ENCODE measurements at regions not wholly inside any gene's neighbourhood (a gene's known extent, or its start where the extent isn't known, plus 50 kb on each side); places are given as distances from the start of the nearest gene placed in this dataset.

- H3K36me3 Mint-ChIP-seq (ENCODE audit: low read depth, unreplicated experiment): no peaks in the 10 kb centered on the region
- no peaks in the 10 kb centered on the region for H3K9me3 Mint-ChIP-seq (ENCODE audit: unreplicated experiment)
- no peak overlapping the region for H3K27ac Mint-ChIP-seq (ENCODE audit: unreplicated experiment)
- no peak overlapping the region for H3K4me3 Mint-ChIP-seq (ENCODE audit: unreplicated experiment)
- H3K4me1 Mint-ChIP-seq (ENCODE audit: unreplicated experiment): no peaks in the 10 kb centered on the region
- no peaks in the 10 kb centered on the region for H3K27me3 Mint-ChIP-seq (ENCODE audit: unreplicated experiment)
- DNase-seq (ENCODE audit: low spot score): no peak
- TF ChIP-seq CTCF (IDR thresholded peaks at IDR 0.05; ENCODE audit: unreplicated experiment): no peak
These were observed 270.6 kb upstream of the PHF14 start for GRCh38 chr7:10703059-10703458.

- Mint-ChIP-seq H3K27me3 (ENCODE audit: unreplicated experiment) (no peaks in the 10 kb centered on the region), H3K27ac (ENCODE audit: unreplicated experiment) (no peak overlapping the region), H3K4me1 (ENCODE audit: unreplicated experiment) (no peaks in the 10 kb centered on the region), H3K36me3 (ENCODE audit: low read depth, unreplicated experiment) (no peaks in the 10 kb centered on the region), H3K4me3 (ENCODE audit: unreplicated experiment) (no peak overlapping the region), H3K9me3 (ENCODE audit: unreplicated experiment) (no peaks in the 10 kb centered on the region)
- TF ChIP-seq CTCF (IDR thresholded peaks at IDR 0.05; ENCODE audit: unreplicated experiment): no peak
- DNase-seq (ENCODE audit: low spot score): no peak
These were observed 269.7 kb upstream of the PHF14 start for GRCh38 chr7:10703981-10704380.

- no peak for DNase-seq (ENCODE audit: low spot score)
- Mint-ChIP-seq H3K9me3 (ENCODE audit: unreplicated experiment) (no peaks in the 10 kb centered on the region), H3K4me3 (ENCODE audit: unreplicated experiment) (no peak overlapping the region), H3K36me3 (ENCODE audit: low read depth, unreplicated experiment) (no peaks in the 10 kb centered on the region), H3K4me1 (ENCODE audit: unreplicated experiment) (no peaks in the 10 kb centered on the region), H3K27ac (ENCODE audit: unreplicated experiment) (no peak overlapping the region), H3K27me3 (ENCODE audit: unreplicated experiment) (no peaks in the 10 kb centered on the region)
- no peak for TF ChIP-seq CTCF (IDR thresholded peaks at IDR 0.05; ENCODE audit: unreplicated experiment)
These were observed 269.0 kb upstream of the PHF14 start for GRCh38 chr7:10704653-10705052.

GRCh38 chr7:10706875-10707493, 266.7 kb upstream of the PHF14 start:
- H3K9me3 Mint-ChIP-seq (ENCODE audit: unreplicated experiment): no peaks in the 10 kb centered on the region
- no peaks in the 10 kb centered on the region for H3K36me3 Mint-ChIP-seq (ENCODE audit: low read depth, unreplicated experiment)
- no peaks in the 10 kb centered on the region for H3K4me1 Mint-ChIP-seq (ENCODE audit: unreplicated experiment)
- no peaks in the 10 kb centered on the region for H3K27me3 Mint-ChIP-seq (ENCODE audit: unreplicated experiment)
- H3K27ac Mint-ChIP-seq (ENCODE audit: unreplicated experiment): no peak overlapping the region
- DNase-seq (ENCODE audit: low spot score): no peak
- TF ChIP-seq CTCF (IDR thresholded peaks at IDR 0.05; ENCODE audit: unreplicated experiment): no peak
- H3K4me3 Mint-ChIP-seq (ENCODE audit: unreplicated experiment): no peak overlapping the region

GRCh38 chr7:10707519-10707918, 266.2 kb upstream of the PHF14 start:
- Mint-ChIP-seq H3K9me3 (ENCODE audit: unreplicated experiment) (no peaks in the 10 kb centered on the region), H3K4me3 (ENCODE audit: unreplicated experiment) (no peak overlapping the region), H3K27me3 (ENCODE audit: unreplicated experiment) (no peaks in the 10 kb centered on the region), H3K27ac (ENCODE audit: unreplicated experiment) (no peak overlapping the region), H3K4me1 (ENCODE audit: unreplicated experiment) (no peaks in the 10 kb centered on the region), H3K36me3 (ENCODE audit: low read depth, unreplicated experiment) (no peaks in the 10 kb centered on the region)
- no peak for DNase-seq (ENCODE audit: low spot score)
- TF ChIP-seq CTCF (IDR thresholded peaks at IDR 0.05; ENCODE audit: unreplicated experiment): no peak

Measured in endothelial cell (in vitro differentiated cells).